ENCODE measurements at regions not wholly inside any gene's neighbourhood (a gene's known extent, or its start where the extent isn't known, plus 50 kb on each side); places are given as distances from the start of the nearest gene placed in this dataset.

GRCh38 chr9:108780942-108781734, 74.6 kb downstream of the ACTL7B start:
- H3K4me1 ChIP-seq (ENCODE audit: insufficient read depth, low read length), result peaks cover 9% of the 10 kb centered on the region; the same call in 1 of the 2 replicates
- CTCF ChIA-PET, result no interaction called here

GRCh38 chr9:108779551-108780325, 76.0 kb downstream of the ACTL7B start:
- H3K4me1 ChIP-seq (ENCODE audit: insufficient read depth, low read length), result peaks cover 9% of the 10 kb centered on the region; the same call in 1 of the 2 replicates
- no peaks in the 10 kb centered on the region for H4K20me1 ChIP-seq (ENCODE audit: low read length)
- no peak for ATAC-seq
- no peak overlapping the region for H3K9ac ChIP-seq (ENCODE audit: low read length)
- no peak for TF ChIP-seq EZH2phosphoT487 (IDR thresholded peaks at IDR 0.05; ENCODE audit: borderline replicate concordance, low read length)
- TF ChIP-seq EZH2 (IDR thresholded peaks at IDR 0.05; ENCODE audit: low read length, unreplicated experiment), result no peak
- TF ChIP-seq, protein P1, sequence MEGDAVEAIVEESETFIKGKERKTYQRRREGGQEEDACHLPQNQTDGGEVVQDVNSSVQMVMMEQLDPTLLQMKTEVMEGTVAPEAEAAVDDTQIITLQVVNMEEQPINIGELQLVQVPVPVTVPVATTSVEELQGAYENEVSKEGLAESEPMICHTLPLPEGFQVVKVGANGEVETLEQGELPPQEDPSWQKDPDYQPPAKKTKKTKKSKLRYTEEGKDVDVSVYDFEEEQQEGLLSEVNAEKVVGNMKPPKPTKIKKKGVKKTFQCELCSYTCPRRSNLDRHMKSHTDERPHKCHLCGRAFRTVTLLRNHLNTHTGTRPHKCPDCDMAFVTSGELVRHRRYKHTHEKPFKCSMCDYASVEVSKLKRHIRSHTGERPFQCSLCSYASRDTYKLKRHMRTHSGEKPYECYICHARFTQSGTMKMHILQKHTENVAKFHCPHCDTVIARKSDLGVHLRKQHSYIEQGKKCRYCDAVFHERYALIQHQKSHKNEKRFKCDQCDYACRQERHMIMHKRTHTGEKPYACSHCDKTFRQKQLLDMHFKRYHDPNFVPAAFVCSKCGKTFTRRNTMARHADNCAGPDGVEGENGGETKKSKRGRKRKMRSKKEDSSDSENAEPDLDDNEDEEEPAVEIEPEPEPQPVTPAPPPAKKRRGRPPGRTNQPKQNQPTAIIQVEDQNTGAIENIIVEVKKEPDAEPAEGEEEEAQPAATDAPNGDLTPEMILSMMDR (conservative IDR thresholded peaks at IDR 0.05; ENCODE audit: low read depth, low read length), result no peak
- no peak overlapping the region for H3K4me2 ChIP-seq (ENCODE audit: low read length)
- no peaks in the 10 kb centered on the region for H3K36me3 ChIP-seq (ENCODE audit: low read depth, low read length)
- no peaks in the 10 kb centered on the region for H3K27me3 ChIP-seq (ENCODE audit: low read length)
- H3F3A ChIP-seq (ENCODE audit: low read length, unreplicated experiment), result no peaks in the 10 kb centered on the region
- no TSS peak for BruUV-seq (replicated peaks)
- H3K4me3 ChIP-seq (ENCODE audit: low read length), result no peak overlapping the region
- ChIA-PET CTCF (no interaction called here), POLR2A (ENCODE audit: unreplicated experiment) (no interaction called here)
- no peak overlapping the region for H3K27ac ChIP-seq (ENCODE audit: low read length)
- intact Hi-C loops (cut with micrococcal nuclease), result no loop called here
- H3K79me2 ChIP-seq (ENCODE audit: low read length), result no peaks in the 10 kb centered on the region
- H3K9me2 ChIP-seq (replicated peaks; ENCODE audit: low read length), result no peaks in the 10 kb centered on the region
- DNase-seq, result no peak
- no peak overlapping the region for H2AFZ ChIP-seq (ENCODE audit: low read length)
- no peaks in the 10 kb centered on the region for H3K9me3 ChIP-seq (ENCODE audit: low read length)

More at GRCh38 chr9:108780942-108781734, 74.6 kb downstream of the ACTL7B start:
- Histone ChIP-seq H3K27me3 (ENCODE audit: low read length) (no peaks in the 10 kb centered on the region), H3K9me2 (replicated peaks; ENCODE audit: low read length) (no peaks in the 10 kb centered on the region), H3K4me2 (ENCODE audit: low read length) (no peak overlapping the region), H3F3A (ENCODE audit: low read length, unreplicated experiment) (no peaks in the 10 kb centered on the region), H4K20me1 (ENCODE audit: low read length) (no peaks in the 10 kb centered on the region), H2AFZ (ENCODE audit: low read length) (no peak overlapping the region), H3K9ac (ENCODE audit: low read length) (no peak overlapping the region), H3K27ac (ENCODE audit: low read length) (no peak overlapping the region), H3K9me3 (ENCODE audit: low read length) (no peaks in the 10 kb centered on the region), H3K79me2 (ENCODE audit: low read length) (no peaks in the 10 kb centered on the region), H3K36me3 (ENCODE audit: low read depth, low read length) (no peaks in the 10 kb centered on the region), H3K4me3 (ENCODE audit: low read length) (no peak overlapping the region)
- TF ChIP-seq EZH2phosphoT487 (IDR thresholded peaks at IDR 0.05; ENCODE audit: borderline replicate concordance, low read length) (no peak), EZH2 (IDR thresholded peaks at IDR 0.05; ENCODE audit: low read length, unreplicated experiment) (no peak)
- POLR2A ChIA-PET (ENCODE audit: unreplicated experiment), result no interaction called here
- no peak for DNase-seq
- intact Hi-C loops (cut with micrococcal nuclease), result no loop called here
- no peak for ATAC-seq
- BruUV-seq (replicated peaks), result no TSS peak

- ChIA-PET POLR2A (ENCODE audit: unreplicated experiment) (no interaction called here), CTCF (interaction anchor here (1.0 kb wide), 1 partner anchor 37 kb away, joined by 7 read pairs; no protein-coding TSS in a partner anchor)
- no peaks in the 10 kb centered on the region for H3K9me3 ChIP-seq (ENCODE audit: low read length)
- H3K4me1 ChIP-seq (ENCODE audit: insufficient read depth, low read length), result peaks cover 9% of the 10 kb centered on the region; the same call in 1 of the 2 replicates
- TF ChIP-seq, protein P1 (conservative IDR thresholded peaks at IDR 0.05; ENCODE audit: low read depth, low read length), result peak; percentile 58
- TF ChIP-seq EZH2phosphoT487 (IDR thresholded peaks at IDR 0.05; ENCODE audit: borderline replicate concordance, low read length), result no peak
- TF ChIP-seq EZH2 (IDR thresholded peaks at IDR 0.05; ENCODE audit: low read length, unreplicated experiment), result no peak
- H3K27me3 ChIP-seq (ENCODE audit: low read length), result no peaks in the 10 kb centered on the region
- no peaks in the 10 kb centered on the region for H3K9me2 ChIP-seq (replicated peaks; ENCODE audit: low read length)
- H3K36me3 ChIP-seq (ENCODE audit: low read depth, low read length), result no peaks in the 10 kb centered on the region
- no peak overlapping the region for H3K27ac ChIP-seq (ENCODE audit: low read length)
- H4K20me1 ChIP-seq (ENCODE audit: low read length), result no peaks in the 10 kb centered on the region
- BruUV-seq (replicated peaks), result no TSS peak
- H3F3A ChIP-seq (ENCODE audit: low read length, unreplicated experiment), result no peaks in the 10 kb centered on the region
- H3K4me2 ChIP-seq (ENCODE audit: low read length), result no peak overlapping the region
- no peak overlapping the region for H2AFZ ChIP-seq (ENCODE audit: low read length)
- intact Hi-C loops (cut with micrococcal nuclease), result loop anchor here (1.0 kb wide), 1 partner anchor 37 kb away; no protein-coding TSS in a partner anchor
- no peak overlapping the region for H3K9ac ChIP-seq (ENCODE audit: low read length)
- ATAC-seq (0 out of 2 replicates have a peak, but pooled peaks have one; percentile 35), DNase-seq (peak; percentile 43)
- H3K4me3 ChIP-seq (ENCODE audit: low read length), result no peak overlapping the region
- no peaks in the 10 kb centered on the region for H3K79me2 ChIP-seq (ENCODE audit: low read length)
Measured at GRCh38 chr9:108776920-108777639, 78.7 kb downstream of the ACTL7B start.
